Neural cell (in vitro differentiated cells): ENCODE measurements at regions not wholly inside any gene's neighbourhood (a gene's known extent, or its start where the extent isn't known, plus 50 kb on each side); places are given as distances from the start of the nearest gene placed in this dataset.

Experiments used
- H2AFZ ChIP-seq: fragments of 200-600, 300-800 bp; sonication (generic), shearing (Covaris generic); 2 replicates; pipeline ENCODE4 v1.6.0; 2014; ENCODE audit warnings: low read depth, mild to moderate bottlenecking, antibody characterized with exemption, low read length, moderate library complexity
- H3F3A ChIP-seq: fragments of 200-600 bp; shearing (Covaris generic); 2 replicates; pipeline ENCODE4 v1.6.1; 2016; ENCODE audit warnings: mild to moderate bottlenecking, moderate library complexity, mixed read lengths, antibody characterized with exemption, low read length; ENCODE audit not compliant: insufficient read depth, poor library complexity, severe bottlenecking
- H3K27ac ChIP-seq: fragments of 200-600, 300-800 bp; sonication (generic), shearing (Covaris generic); 2 replicates; pipeline ENCODE4 v1.5.1; 2014; ENCODE audit warnings: mild to moderate bottlenecking, low read length, moderate library complexity
- H3K27me3 ChIP-seq: fragments of 300-800, 200-600 bp; sonication (generic), shearing (Covaris generic); 2 replicates; pipeline ENCODE4 v1.6.0; 2014; ENCODE audit warnings: mild to moderate bottlenecking, low read depth, low read length, moderate library complexity; ENCODE audit not compliant: insufficient read depth
- H3K36me3 ChIP-seq: fragments of 300-800, 200-600 bp; sonication (generic), shearing (Covaris generic); 2 replicates; pipeline ENCODE4 v1.5.1; 2014; ENCODE audit warnings: mild to moderate bottlenecking, antibody characterized with exemption, low read length, moderate library complexity; ENCODE audit not compliant: insufficient read depth
- H3K4me2 ChIP-seq: fragments of 300-800, 200-600 bp; sonication (generic), shearing (Covaris generic); 2 replicates; pipeline ENCODE4 v1.6.0; 2014; ENCODE audit warnings: mild to moderate bottlenecking, low read length
- H3K4me3 ChIP-seq: fragments of 300-800, 200-600 bp; sonication (generic), shearing (Covaris generic); 2 replicates; pipeline ENCODE4 v1.5.1; 2014; ENCODE audit warnings: mild to moderate bottlenecking, low read length, moderate library complexity
- H3K79me2 ChIP-seq: fragments of 200-600 bp; shearing (Covaris generic); replicated peaks from 2 replicates; pipeline ENCODE4 v1.6.0; 2014; ENCODE audit warnings: mild to moderate bottlenecking, low read length, moderate library complexity; ENCODE audit not compliant: insufficient read depth
- H3K9ac ChIP-seq: fragments of 300-800, 200-600 bp; sonication (generic), shearing (Covaris generic); 2 replicates; pipeline ENCODE4 v1.6.1; 2016; ENCODE audit warnings: mild to moderate bottlenecking, low read length, mixed read lengths
- H3K9me2 ChIP-seq: fragments of 200-600 bp; shearing (Covaris generic); 2 replicates; pipeline ENCODE4 v1.6.1; 2016; ENCODE audit warnings: mild to moderate bottlenecking, low read length, mixed read lengths; ENCODE audit not compliant: insufficient read depth
- H3K9me3 ChIP-seq: fragments of 200-600, 300-800 bp; sonication (generic), shearing (Covaris generic); 2 replicates; pipeline ENCODE4 v1.6.1; 2016; ENCODE audit warnings: mild to moderate bottlenecking, mixed run types, low read length, moderate library complexity, mixed read lengths
- H4K20me1 ChIP-seq: fragments of 200-600 bp; shearing (Covaris generic); 2 replicates; pipeline ENCODE4 v1.6.1; 2016; ENCODE audit warnings: mild to moderate bottlenecking, mixed run types; ENCODE audit not compliant: insufficient read depth
- CTCF ChIP-seq: fragments of 450-650 bp; IDR thresholded peaks from 2 replicates; pipeline ENCODE4 v1.5.1; 2014; ENCODE audit warnings: antibody characterized with exemption, mild to moderate bottlenecking, moderate library complexity; ENCODE audit not compliant: poor library complexity, severe bottlenecking
- EP300 ChIP-seq: fragments of 450-650 bp; conservative IDR thresholded peaks from 2 replicates; pipeline ENCODE4 v1.6.1; 2014; ENCODE audit warnings: antibody characterized with exemption, mild to moderate bottlenecking, moderate library complexity; ENCODE audit not compliant: poor library complexity, severe bottlenecking
- EZH2 ChIP-seq: fragments of 200-600, 300-800 bp; shearing (Covaris generic), sonication (generic); IDR thresholded peaks from 2 replicates; pipeline ENCODE4 v1.6.1; 2014; ENCODE audit warnings: antibody characterized with exemption, low read length, borderline replicate concordance, mild to moderate bottlenecking; ENCODE audit not compliant: insufficient read depth, poor library complexity, severe bottlenecking
- MXI1 ChIP-seq: fragments of 450-650 bp; conservative IDR thresholded peaks from 2 replicates; pipeline ENCODE4 v1.6.1; 2014; ENCODE audit warnings: antibody characterized with exemption, mild to moderate bottlenecking; ENCODE audit not compliant: poor library complexity, severe bottlenecking
- POLR2AphosphoS5 ChIP-seq: IDR thresholded peaks from 2 replicates; pipeline ENCODE4 v1.6.1; 2012
- RAD21 ChIP-seq: fragments of 450-650 bp; conservative IDR thresholded peaks from 2 replicates; pipeline ENCODE4 v1.6.1; 2014; ENCODE audit warnings: antibody characterized with exemption, mild to moderate bottlenecking, moderate library complexity
- REST ChIP-seq: IDR thresholded peaks from 2 replicates; pipeline ENCODE4 v1.6.1; 2012; ENCODE audit warnings: borderline replicate concordance
- SMC3 ChIP-seq: fragments of 450-650 bp; conservative IDR thresholded peaks from 2 replicates; pipeline ENCODE4 v1.6.1; 2014; ENCODE audit warnings: antibody characterized with exemption, mild to moderate bottlenecking, moderate library complexity; ENCODE audit not compliant: poor library complexity
- TAF1 ChIP-seq: IDR thresholded peaks from 2 replicates; pipeline ENCODE4 v1.6.1; 2012; ENCODE audit warnings: low read depth

- Histone ChIP-seq H3K9ac (no peak overlapping the region), H3F3A (no peaks in the 10 kb centered on the region), H3K27me3 (no peaks in the 10 kb centered on the region), H3K9me3 (no peaks in the 10 kb centered on the region), H3K27ac (no peak overlapping the region), H2AFZ (no peak overlapping the region), H3K79me2 (no peaks in the 10 kb centered on the region), H3K36me3 (no peaks in the 10 kb centered on the region), H3K4me3 (no peak overlapping the region), H3K4me2 (no peak overlapping the region), H4K20me1 (no peaks in the 10 kb centered on the region), H3K9me2 (no peaks in the 10 kb centered on the region)
- TF ChIP-seq RAD21: no peak
- TF ChIP-seq EP300: no peak
- TF ChIP-seq REST: no peak
- no peak for TF ChIP-seq TAF1
- no peak for TF ChIP-seq EZH2
- TF ChIP-seq CTCF: no peak
- no peak for TF ChIP-seq POLR2AphosphoS5
- no peak for TF ChIP-seq MXI1
- TF ChIP-seq SMC3: no peak
Measured at GRCh38 chr2:217273851-217274250, 414.0 kb upstream of the TNP1 start.

GRCh38 chr2:217273162-217273561 lies 413.3 kb upstream of the TNP1 start:
- no peaks in the 10 kb centered on the region for H4K20me1 ChIP-seq
- no peaks in the 10 kb centered on the region for H3K79me2 ChIP-seq
- no peaks in the 10 kb centered on the region for H3K9me2 ChIP-seq
- no peak overlapping the region for H3K9ac ChIP-seq
- no peaks in the 10 kb centered on the region for H3F3A ChIP-seq
- H3K4me3 ChIP-seq: no peak overlapping the region
- H3K27ac ChIP-seq: no peak overlapping the region
- no peaks in the 10 kb centered on the region for H3K9me3 ChIP-seq
- H2AFZ ChIP-seq: no peak overlapping the region
- H3K36me3 ChIP-seq: no peaks in the 10 kb centered on the region
- no peaks in the 10 kb centered on the region for H3K27me3 ChIP-seq
- TF ChIP-seq RAD21: no peak
- TF ChIP-seq POLR2AphosphoS5: no peak
- no peak for TF ChIP-seq SMC3
- TF ChIP-seq EP300: no peak
- no peak for TF ChIP-seq REST
- no peak for TF ChIP-seq CTCF
- no peak for TF ChIP-seq MXI1
- TF ChIP-seq EZH2: no peak
- TF ChIP-seq TAF1: no peak
- no peak overlapping the region for H3K4me2 ChIP-seq
